NCI-H524 treated with DMSO at 0.1 percent for 48 hours (cell line): ENCODE measurements at regions not wholly inside any gene's neighbourhood (a gene's known extent, or its start where the extent isn't known, plus 50 kb on each side); places are given as distances from the start of the nearest gene placed in this dataset.

Experiments
- DNase-seq: peaks from one replicate; lab custom pipeline; 2025; lab: John Stamatoyannopoulos, UW

DNA sequence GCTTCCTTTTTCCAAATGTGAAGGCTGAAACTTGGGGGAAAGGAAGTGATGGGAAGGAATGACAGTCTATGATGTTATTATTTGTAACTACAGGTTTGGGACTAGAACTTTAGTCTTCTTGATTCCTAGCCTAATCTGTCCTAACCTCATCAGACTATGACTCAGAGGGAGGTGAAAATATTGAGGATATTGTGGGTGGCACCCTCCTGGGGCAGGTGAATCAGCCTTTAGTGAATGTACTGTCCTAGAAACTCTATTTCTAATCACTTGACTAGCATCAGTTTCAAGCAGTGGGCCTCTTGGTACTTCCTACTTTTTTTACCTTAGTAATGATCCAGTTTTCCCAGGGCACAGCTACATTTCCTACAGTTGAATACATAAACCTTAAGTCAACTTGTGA is 829.0 kb upstream of the API5 start:
- no peak for DNase-seq

DNA sequence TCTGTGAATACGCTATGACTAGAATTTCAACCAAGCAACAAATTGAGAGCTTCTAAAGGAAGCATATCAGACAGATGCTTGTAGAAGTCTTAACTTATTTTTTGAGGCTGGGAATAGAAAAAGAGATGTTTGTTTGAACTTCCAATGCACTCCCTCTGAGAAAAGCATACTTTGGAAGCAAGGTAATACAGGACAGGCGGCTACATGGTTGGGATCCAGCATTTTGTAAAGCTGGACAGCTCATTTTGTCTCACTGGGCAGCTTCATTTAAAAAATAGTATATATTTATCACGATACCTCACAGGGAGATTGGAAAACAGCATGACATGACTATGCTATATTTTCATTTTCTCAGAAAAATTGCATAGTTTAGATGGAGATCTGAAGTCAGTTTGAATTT is 821.3 kb upstream of the API5 start:
- DNase-seq, result no peak

DNA sequence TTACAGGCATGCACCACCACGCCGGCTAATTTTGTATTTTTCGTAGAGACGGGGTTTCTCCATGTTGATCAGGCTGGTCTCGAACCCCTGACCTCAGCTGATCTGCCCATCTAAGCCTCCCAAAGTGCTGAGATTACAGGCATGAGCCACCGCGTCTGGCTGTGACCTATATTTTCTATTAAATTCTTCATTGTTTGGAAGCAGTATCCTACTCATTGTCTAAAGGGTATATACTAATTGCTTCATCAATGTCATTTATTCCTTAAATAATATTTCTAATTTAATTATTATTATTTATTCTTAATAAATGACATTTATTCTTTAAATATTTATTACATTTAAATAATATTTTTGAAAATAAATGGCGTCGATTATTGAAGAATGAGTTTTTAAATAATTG is 817.3 kb upstream of the API5 start:
- DNase-seq, result no peak

DNA sequence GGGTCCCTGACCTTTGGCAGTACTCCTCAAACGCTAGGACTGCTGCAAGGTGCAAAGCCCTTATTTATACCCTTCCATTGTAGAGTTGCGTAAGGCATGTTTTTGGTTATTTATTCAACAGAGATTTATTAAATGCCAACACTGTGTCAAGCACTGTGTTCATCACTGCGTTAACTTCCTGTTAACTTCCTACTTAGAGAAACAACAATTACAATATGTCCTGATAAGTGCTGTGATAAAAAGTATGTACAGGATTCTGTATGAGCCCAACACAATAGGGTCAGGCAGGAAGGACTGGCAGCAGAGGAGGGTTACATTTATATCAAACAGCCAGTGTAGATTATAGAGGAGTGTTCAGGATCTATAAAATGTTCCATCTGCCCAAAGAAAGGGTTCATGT is 812.8 kb upstream of the API5 start:
- DNase-seq, result no peak

DNA sequence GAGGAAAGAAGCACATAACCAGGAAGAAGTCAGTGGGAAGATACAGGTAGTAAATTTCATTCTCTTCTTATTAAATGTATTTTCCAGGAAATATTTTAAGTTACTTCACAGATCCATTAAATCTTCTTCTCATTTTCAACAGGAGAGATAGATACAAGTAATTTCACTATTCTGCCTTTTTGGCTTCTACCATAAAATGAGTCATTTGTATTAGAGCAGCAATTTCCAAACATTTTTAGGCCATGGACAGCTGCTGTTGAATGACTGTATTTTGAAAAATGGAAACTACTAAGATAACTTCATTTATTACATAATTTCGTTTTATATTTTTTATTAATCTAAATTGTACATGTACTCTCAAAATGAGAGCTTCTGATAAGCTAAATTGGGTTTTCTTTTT is 809.6 kb upstream of the API5 start:
- no peak for DNase-seq

DNA sequence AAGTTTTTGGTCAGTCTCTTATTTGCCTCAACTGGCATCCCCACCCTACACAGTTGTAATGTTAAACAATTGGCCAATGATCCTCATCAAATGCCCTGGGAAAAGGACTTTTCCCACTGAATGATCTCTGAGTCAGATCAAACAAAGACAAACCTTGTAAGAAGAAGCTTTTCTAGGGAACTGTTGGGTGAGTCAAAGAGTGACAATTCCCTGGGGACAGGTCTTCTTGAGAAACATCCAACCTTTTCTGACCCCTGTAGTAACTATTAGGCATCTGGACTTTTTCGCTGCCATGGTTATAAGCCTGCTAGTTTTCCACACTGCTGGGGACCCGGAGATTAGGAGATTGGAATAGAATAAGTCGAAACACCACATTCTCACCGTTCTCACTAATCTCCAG is 789.8 kb upstream of the API5 start:
- no peak for DNase-seq

DNA sequence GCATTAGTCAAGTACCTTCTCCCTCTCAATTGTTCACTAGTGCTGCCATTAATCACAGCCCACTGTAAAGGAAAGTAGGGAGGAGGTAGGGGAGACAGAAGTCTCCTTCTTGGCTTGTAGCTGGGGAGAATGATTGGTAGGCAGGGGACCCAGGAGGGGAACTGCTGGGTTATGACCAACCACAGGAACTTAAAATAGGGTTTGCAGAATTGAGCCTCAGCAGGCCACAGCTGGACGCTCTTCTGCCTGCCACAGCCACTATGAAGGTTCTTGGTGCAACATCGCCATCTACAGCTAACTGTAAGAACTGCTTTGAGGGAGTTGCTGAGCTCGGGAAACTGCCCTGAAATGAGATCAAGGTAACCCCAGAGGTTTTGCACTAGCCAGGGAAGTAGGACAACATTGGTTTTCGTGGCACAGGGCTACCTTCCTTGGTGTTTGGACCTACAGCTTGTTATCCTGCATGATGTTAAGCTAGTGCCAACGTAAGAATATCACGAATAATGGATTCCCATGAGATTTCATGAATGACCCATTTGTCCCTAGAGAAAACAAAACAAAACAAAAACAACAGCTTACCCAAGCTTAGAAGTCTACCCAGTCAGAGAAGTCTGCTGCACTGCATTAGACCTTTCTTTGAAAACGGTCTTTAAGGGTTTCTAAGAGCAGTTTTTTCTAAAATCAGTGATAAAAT is 787.1 kb upstream of the API5 start:
- no peak for DNase-seq

DNA sequence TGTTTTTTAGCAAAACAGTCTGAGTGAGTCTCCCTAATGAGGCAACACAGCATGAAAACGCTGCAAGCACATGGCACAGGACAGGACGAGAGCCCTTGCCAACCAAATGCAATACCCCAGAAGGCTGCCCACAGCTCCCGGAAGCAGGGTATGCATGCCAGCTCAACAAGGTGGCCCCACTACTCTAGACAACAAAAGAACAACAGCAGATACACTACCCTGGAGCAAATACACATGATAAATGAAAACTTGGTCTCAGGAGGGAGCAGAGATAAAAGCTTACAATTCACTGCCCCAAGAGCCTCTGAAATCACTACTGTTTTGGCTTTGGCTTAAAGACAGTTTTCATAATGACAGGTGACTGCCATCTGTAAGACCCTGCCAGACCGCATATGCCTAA is 785.4 kb upstream of the API5 start:
- DNase-seq, result no peak

DNA sequence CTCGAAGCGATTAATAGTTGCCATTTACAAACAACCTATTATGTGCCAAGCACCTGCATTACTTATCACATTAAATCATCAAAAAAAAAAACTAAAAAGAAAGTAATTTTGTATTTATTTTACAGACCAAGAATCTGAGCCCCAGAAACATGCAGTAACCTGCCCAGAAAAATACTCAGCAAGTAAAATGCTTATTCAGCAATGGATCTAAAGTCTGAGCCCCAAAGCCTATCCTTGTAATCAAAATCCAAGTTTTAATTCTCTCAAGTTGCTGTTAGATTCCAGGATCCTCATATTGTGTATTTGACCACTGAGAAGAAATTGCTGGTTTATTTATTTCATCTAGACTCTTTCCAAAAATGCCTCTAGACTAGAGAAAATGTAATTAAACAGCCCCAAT is 783.3 kb upstream of the API5 start:
- no peak for DNase-seq

DNA sequence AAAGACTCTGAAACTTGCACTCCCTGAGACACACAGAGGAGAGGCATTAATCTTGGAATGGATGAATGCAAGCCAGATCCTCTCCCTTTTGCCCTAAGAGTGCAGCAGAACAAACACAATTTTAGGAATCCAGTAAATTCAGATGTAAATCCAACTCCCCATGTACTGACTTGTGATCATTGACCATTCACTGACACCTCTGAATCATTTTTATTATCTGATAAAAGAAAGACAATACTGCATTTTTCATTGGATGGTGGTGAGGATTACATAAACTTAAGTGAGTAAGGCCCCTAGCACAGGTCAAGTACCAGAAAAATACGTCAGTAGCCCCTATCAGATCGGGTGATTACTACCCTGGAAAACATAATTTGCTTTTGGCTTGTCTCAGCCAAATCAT is 782.9 kb upstream of the API5 start:
- no peak for DNase-seq

DNA sequence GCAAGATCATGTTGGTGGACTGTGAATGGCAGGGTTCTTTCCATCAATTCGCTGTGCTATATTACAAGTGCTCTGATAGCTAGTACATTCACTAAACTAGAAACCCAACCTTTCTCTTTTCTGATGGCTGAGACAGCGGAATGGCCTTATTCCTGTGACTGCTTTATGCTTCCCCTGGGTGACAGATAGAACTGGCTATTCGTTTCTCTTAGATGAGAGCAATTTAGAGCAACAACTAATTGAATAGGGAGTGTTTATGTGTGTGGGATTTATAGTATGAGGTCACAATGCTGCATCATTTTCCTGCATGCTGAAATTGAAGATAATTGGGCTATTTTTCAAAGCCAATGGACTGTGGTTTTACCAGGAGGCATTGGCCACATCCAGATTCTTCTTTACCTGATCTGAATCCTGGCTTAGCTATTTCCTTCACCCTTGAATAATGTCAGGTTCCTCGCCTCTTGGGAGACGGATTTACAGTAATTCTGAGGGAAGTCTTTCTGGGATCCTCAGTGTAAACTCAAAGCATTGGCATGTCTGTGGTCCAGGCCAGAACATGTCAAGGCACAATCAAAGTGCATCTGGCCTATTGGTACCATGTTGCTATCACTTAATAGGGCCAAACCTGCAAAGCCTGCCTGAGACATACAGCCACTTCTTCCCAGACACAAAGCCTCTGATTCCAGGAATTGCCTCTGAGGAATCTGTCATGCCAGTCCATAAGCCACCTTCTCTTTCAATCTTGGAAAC is 775.0 kb upstream of the API5 start:
- DNase-seq, result no peak

DNA sequence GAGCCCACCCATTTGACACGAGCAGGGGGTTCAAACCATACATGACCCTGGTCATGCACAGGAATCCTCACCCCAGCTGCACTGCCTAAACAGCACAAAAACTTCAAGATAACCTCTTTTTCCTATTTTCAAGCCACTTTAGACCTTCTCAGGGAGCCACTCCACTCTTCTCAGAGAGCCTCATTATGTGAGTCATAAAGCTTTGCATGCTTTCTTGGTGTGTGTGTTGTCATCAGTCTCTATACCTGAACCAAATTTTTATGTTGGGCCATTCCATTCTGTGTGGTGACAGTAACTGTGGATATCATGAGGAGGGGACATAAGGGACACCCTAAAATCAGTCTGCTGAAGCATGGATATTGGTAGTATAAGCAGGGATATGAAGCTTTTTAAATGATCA is 769.5 kb upstream of the API5 start:
- DNase-seq, result no peak

DNA sequence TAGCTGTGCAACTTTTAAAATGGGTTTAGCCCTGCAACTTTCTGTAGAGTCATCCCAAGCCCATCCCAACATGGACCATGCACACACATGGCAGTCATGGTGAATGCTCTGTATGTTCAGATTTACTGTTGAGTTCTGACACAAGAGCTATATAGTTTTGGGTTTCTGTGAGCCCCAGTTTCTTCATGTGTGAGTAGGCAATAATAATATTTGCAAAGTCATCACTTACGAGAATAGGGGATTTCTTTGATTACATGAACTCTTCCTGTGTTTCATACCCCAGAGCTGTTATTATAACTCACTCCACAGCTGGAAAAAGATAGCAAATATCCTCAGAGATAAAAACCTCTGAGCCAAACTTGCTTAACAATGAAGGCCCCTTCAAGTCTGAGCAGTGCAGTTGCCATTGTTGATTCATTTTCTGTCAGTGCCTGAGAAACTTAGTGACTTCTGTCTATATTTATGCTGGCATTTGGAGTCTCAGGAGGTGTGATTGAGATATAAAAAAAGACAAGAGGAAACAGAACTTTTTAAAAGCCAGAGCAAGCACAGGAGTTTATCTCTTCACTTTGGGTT is 767.9 kb upstream of the API5 start:
- DNase-seq, result no peak

DNA sequence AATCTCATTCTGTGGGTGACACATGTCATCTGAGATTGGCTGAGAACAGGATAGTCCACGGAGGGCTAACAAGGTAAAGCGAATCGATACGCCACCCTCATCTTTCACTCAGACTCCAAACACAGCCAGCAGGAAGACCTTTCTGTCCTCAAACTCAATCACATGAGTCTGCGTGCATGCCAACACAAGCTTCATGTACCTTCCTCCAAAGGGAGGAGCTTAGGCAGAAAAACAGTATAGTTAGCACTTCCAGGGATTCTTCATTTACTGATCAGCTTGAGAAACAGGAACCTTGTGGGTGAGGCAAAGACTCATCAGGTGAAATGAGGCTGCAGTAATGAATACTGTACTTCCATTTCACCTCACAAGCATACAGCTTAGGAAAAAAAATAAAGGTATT is 767.1 kb upstream of the API5 start:
- no peak for DNase-seq

DNA sequence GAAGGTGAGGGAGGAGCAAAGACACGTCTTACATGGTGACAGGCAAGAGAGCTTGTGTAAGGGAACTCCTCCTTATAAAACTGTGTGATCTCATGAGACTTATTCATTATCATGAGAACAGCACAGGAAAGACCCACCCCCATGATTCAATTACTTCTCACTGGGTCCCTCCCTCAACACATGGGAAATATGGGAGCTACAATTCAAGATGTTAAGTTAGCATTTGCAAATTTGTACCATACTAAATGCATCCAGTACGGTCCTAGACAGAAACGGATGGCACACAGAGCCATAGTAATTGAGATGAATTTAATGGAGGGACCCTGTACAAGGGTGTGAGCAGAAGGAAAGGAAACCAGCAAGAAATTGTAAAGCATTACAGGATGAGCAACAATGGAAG is 765.8 kb upstream of the API5 start:
- DNase-seq, result no peak

DNA sequence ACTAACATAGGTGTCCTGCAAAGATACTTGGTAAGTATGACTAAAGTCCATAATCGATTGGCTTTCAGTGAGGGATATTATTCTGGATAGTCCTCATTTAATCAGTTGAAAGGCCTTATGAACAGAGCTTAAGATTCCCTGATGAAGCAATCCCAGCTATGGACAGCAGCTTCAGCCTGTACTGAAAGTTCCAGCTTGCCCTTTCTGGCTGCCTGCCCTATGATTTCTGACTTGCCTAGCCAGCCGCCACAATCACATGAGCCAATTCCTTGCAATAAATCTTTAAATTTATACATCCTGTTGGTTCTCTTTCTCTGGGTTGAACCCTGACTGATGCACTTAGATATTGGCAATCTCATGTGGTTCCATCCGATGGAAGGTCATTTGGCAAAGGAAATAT is 759.0 kb upstream of the API5 start:
- no peak for DNase-seq

DNA sequence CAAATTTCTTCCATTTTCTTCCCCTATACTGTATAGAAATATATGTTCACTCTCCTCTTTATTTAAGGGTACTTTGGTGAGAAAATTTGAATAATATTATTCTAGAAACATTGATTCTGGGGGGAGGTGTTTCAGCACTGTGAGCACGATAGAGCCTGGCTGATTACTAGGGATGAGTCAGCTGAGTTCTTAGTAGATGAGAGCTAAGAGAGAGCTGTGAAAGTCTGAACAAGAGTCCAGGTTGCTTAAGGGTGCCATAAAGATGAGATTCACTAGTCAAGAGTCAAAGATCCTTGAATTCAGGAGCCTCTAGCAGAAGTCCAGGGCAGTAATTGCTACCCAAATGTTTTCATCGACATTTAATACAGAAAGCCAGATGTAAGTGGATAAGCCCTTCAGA is 756.6 kb upstream of the API5 start:
- DNase-seq, result no peak

DNA sequence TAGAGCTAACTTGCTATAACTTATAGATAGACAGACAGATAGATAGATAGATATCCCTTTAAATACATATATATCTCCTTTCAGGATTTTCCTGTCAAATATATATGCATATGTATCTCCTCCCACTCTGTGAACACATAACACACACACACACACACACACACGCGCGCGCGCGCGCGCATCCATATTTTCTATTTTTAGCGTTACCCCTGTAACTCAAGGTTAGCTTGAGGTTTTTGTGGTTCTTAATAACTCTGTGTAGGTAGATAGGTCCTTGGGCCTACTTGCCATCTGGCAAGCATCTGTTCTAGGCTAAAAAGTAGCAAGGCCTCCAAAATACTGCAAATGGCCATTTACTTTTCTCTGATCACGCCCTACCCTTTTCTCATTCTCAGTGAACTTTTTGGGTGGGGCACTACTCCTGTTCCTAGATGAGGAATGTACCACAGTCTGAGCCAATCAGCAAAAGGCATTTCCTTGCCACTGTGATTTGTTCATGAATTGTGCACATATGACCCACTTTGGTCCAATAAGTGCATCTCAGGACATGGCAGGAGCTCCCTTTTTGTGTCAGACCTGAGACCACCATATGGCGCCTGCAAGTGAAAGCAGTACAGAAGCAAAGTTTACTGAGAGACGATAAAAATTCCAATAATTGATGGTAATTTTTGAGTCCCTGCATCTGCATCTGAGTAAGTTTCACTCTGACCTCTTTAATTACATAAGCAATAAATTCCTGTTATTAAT is 740.5 kb upstream of the API5 start:
- DNase-seq, result no peak

DNA sequence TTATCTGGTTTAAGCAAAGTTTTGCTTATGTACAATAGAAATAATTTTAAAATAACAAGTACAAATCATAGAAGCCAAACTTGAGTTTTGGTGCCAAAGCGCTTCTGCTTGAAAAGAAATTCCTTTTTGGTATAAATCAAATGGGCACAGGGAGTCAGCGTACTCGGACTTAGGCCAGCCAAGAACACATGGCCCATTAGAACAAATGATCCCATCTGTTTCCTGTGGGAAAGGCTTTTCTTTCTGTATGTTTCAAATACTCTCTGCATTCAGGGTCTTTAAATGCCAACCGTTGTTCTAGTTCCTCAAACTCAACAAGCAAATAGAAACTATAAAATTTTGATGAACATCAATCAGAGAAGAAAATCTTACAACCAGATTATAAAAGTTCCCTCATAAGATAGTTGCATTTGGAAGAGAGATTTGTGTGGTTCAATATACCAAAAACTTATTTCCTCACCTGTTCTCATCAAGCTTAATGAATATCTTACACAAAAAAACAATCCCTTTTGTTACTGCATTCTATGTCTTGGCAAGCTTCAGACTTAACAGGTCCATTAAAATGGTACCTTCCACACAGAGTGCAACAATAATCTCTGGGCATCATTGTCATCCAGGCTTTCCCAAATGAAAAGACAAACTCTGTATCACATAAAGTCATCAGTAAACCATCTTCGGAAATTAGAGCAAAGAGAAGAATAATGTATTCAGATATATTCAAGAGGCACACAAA is 739.8 kb upstream of the API5 start:
- DNase-seq, result no peak

DNA sequence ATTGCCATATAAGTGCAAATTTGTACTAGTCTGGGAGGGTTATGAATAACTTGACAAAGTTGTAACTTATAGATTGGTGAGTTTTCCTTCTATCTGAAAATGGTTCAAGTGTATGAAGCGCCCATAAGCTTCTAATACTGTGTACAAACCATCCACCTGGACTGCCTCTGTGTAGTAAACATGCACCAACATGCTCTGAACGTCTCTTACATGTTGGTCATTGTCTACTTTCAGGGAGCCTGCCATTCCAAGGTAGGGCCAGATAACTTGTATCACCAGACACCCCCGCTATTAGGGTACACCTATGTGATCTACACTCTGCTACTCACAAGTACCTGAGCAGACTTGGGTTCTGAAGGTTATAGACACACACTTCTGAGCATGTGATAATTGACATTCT is 735.5 kb upstream of the API5 start:
- no peak for DNase-seq

DNA sequence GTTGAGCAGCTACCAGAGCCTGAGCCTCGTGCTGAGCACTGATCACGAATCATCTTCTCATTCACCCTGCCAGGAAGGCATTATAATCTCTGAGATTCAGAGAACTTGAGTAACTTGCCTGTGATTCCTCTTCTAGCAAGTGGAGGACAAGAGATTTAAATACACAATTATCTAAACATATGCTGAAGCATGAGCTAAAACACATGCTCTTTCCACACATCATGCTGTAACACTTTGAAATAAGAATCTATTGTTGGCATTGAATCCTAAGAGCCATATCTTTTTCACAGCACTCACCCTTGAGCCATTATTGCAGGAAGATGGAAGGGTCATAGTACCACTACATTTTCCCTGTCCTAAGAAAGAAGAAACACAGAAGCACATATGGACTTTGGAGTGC is 722.5 kb upstream of the API5 start:
- no peak for DNase-seq

DNA sequence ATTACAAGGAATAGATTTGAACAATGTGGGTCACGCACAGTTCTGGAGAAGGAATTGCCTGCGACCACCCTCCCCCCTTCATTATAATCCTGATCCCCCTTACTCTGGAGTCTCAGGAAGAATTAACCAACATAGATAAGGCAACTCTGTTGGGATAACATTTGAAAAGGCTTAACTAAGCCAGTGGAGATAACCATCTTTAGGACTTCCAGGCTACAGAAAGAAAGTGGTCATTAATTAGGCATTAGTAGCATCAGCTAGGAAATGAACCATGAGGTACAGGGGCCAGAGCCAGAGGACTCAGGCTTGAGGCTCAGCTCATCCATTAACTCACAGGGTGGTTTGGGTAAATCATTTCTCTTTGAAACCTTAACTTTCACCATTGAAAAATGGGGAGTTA is 720.0 kb upstream of the API5 start:
- DNase-seq, result no peak
